GM13976 (cell line): ENCODE measurements at regions not wholly inside any gene's neighbourhood (a gene's known extent, or its start where the extent isn't known, plus 50 kb on each side); places are given as distances from the start of the nearest gene placed in this dataset.

Experiments used
- DNase-seq: peaks from one replicate; pipeline ENCODE4 v3.0.0; 2012; ENCODE audit warnings: low spot score
- CTCF ChIP-seq: IDR thresholded peaks from 2 replicates; pipeline ENCODE4 v1.5.1; 2012; ENCODE audit warnings: borderline replicate concordance, mild to moderate bottlenecking; ENCODE audit not compliant: insufficient read depth; ENCODE audit errors: extremely low read depth, missing control alignments, control extremely low read depth
- in situ Hi-C: fragments of 300-500 bp; cut with MboI; formaldehyde crosslinking; loops from one replicate; pipeline ENCODE4 v1.12.0; 2022; ENCODE audit warnings: low sequenced_read_pairs, mixed read lengths, inconsistent platforms; ENCODE audit not compliant: unreplicated experiment

GRCh38 chr21:25466470-25466869 lies 140.8 kb downstream of the MRPL39 start:
- no peak for TF ChIP-seq CTCF
- no peak for DNase-seq
- in situ Hi-C loops: loop anchor here (10.0 kb wide), 1 partner anchor 98 kb away; no protein-coding TSS in a partner anchor

GRCh38 chr21:25465263-25465662 lies 142.0 kb downstream of the MRPL39 start:
- in situ Hi-C loops: loop anchor here (10.0 kb wide), 1 partner anchor 100 kb away; no protein-coding TSS in a partner anchor
- no peak for TF ChIP-seq CTCF
- no peak for DNase-seq

GRCh38 chr21:25464275-25464674 lies 143.0 kb downstream of the MRPL39 start:
- TF ChIP-seq CTCF: no peak
- DNase-seq: no peak
- in situ Hi-C loops: loop anchor here (5.0 to 10.0 kb wide), 2 partner anchors 42 to 101 kb away; no protein-coding TSS in a partner anchor

- in situ Hi-C loops: loop anchor here (5.0 to 10.0 kb wide), 2 partner anchors 40 to 102 kb away; no protein-coding TSS in a partner anchor
- TF ChIP-seq CTCF: no peak
- no peak for DNase-seq
Observed at GRCh38 chr21:25462517-25462971, 144.7 kb downstream of the MRPL39 start.

- no peak for DNase-seq
- in situ Hi-C loops: loop anchor here (5.0 to 10.0 kb wide), 2 partner anchors 39 to 103 kb away; no protein-coding TSS in a partner anchor
- no peak for TF ChIP-seq CTCF
Observed at GRCh38 chr21:25461725-25462124, 145.6 kb downstream of the MRPL39 start.

- in situ Hi-C loops: loop anchor here (5.0 to 10.0 kb wide), 2 partner anchors 38 to 105 kb away; no protein-coding TSS in a partner anchor
- no peak for TF ChIP-seq CTCF
- no peak for DNase-seq
Observed at GRCh38 chr21:25459993-25460392, 147.3 kb downstream of the MRPL39 start.

- no peak for TF ChIP-seq CTCF
- in situ Hi-C loops: no loop called here
- DNase-seq: peak; percentile 6
Observed at GRCh38 chr21:25459365-25459764, 147.9 kb downstream of the MRPL39 start.
